Dedifferentiated amniotic fluid mesenchymal stem cell (primary cell): ENCODE measurements at regions not wholly inside any gene's neighbourhood (a gene's known extent, or its start where the extent isn't known, plus 50 kb on each side); places are given as distances from the start of the nearest gene placed in this dataset.
A peak's percentile ranks its signal among the peaks of the same experiment; 100 is the strongest.

Experiments used
- DNase-seq: peaks from one replicate; pipeline ENCODE4 v3.0.0-alpha.2; 2016; ENCODE audit errors: extremely low spot score

DNA sequence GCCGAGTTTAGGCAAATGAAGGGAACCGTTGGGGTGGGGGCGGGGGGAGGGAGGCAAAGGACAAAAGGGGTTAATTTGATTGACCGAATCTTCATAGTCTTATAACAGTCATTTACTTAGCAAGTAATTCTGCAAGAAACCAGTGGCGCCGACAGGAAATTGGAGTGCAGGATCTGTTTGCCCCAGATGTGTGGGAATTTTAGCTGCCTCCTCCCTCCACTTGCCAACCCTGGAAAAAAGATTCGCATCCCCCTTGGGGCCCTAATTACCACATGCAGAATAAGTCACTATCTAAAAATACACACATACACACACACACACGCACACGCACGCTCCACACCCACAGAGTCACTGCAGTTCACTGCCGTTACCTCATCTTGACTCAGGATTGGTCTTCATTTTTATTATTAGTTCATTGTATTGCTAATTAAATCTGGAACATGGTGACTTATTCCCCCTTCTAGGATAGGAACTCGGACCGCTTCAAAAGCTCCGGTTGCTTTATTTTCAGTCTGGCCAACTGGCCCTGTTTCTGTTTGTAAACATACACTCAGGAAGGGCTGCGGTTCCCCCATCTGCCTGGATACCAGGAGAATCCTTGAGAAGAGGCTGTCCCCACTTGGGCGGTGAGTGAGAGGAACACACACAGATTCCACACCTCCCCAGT lies 241.6 kb upstream of the SALL1 start:
- DNase-seq: peak; percentile 77

DNA sequence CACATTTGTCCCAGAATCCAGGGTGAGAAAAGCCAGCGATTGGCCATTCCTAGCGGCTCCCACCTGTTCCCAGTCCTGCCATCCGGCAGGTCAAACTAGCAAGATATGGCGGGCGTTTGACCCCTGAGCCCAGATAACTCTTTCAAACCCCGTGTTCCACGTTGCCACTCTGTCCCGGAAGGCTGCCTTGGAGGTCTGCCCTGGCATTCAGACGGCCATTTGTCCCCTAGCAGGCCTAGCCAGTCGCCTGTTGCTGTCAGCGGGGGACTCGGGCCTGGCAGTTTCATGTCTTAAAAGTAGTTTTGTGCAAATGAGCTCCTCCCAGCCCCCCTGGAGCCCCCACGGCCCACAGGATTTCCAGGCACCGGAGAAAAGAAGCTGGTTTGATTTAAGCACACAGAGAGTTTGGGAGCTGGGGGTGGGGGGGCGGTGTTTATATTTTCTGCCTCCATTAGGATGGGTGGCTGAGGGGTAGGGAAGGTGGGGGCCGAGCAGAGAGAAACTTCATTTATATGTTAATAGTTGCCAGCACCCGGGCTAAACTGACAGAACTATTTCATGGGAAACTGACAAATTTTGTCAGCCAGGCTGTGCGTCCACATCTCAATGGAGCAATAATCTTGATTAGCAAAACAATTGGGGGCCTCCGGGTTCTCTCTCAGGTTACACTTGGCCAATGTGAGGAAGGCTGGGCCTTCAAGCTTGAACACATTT lies 240.9 kb upstream of the SALL1 start:
- no peak for DNase-seq

- DNase-seq: no peak
These were observed 239.8 kb upstream of the SALL1 start for GRCh38 chr16:51390877-51391276.

DNA sequence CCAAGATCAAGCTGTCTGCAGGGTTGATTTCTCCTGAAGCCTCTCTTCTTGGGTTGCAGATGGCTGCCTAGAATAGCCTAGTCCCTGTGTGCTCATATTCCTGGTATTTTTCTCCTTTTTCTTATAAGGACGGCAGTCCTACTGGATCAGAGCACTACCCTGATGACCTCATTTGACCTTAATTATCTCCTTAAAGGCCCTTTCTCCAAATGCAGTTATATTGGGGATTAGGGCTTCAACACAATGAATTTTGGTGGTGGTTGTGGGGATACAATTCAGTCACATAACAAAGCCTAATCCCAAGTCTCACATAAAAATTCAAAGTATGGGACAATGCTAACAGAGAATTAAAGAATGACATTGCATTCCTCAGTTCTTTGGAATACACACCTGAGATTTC lies 238.8 kb upstream of the SALL1 start:
- no peak for DNase-seq

DNA sequence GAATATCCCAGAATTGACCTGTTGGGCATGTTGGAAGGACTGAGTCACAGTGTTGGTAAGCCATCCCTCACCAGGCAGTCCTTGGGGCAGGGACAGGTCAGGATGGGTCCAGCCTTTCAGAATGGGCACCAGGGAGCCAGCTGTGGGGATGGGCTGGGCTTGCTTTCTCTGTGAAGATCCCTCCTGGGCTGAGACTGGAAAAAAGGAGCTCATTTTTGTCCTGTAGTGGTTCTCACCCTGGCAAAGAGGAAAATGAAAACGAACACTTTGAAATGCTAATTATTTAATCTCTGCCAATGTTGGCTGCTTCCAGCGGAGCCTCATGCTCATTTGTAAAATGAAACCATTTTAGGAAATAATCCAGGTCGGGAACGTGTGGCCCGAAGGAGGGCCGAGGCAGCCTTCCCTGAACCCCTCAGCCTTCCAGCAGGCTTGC lies 237.5 kb upstream of the SALL1 start:
- DNase-seq: no peak

DNA sequence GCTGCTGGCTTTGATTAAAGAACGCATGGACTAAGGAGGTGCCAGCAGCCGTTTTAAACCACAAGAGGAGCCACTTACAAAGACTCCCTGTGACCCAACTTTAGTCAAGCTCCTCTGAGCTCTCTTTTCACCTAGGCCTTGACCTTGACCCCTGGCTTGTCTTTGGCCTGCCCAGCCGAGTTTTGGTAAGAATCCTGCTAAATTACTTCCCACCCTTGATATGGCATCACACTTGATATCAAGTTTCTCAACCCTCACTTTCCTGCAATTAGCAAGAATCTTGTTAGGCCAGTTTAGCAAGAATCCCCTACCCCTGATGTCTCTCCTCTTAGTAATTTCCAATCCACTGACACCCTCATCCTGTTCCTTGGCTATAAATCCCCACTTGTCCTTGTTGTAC lies 232.8 kb upstream of the SALL1 start:
- DNase-seq: no peak

GRCh38 chr16:51382940-51383339 lies 231.9 kb upstream of the SALL1 start:
- DNase-seq: no peak

- DNase-seq: no peak
These were observed 231.1 kb upstream of the SALL1 start for GRCh38 chr16:51382211-51382610.

- DNase-seq: no peak
These were observed 225.0 kb upstream of the SALL1 start for GRCh38 chr16:51376080-51376479.

GRCh38 chr16:51374790-51375189 lies 223.7 kb upstream of the SALL1 start:
- no peak for DNase-seq

- DNase-seq: peak; percentile 82
These were observed 223.3 kb upstream of the SALL1 start for GRCh38 chr16:51374346-51374745.

GRCh38 chr16:51365715-51366114 lies 214.6 kb upstream of the SALL1 start:
- no peak for DNase-seq

DNA sequence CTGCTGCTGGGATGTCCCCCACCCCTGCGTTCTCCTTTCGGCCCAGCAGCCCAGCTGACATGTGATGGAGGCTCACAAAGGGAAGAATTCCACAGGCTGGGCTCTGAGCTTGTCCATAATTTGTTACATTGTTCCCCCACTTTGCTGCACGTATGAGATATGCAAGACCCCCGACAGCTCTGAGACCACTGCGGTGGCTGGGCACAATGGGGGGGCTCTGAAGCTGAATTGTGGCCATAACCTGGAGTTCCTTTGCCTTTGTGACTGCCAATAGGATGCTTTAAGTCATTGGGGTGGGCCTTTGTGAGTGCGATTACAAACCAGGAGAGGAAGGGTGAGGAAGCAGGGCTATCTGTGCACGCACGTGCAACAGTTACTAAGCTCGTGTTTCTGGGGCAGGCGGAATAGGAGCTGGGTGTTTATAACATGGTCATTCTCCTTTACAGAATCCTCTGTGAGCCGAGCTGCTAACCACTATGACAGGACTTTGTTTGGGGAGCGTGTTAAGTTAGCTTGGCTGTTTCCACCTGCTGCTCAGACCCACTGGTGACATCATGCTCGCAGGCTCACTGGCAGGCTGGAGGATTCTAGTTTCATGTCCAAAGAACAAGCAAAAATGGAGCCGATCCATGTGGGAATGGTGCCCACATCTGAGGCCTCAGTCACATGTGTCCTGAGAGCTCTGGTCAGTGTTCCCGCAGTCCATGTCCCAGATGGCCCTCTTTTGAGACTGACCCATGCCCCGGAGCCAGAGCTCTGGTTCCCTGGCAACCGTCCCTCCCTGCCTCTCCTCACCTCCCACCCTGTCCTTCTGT lies 208.3 kb upstream of the SALL1 start:
- no peak for DNase-seq

DNA sequence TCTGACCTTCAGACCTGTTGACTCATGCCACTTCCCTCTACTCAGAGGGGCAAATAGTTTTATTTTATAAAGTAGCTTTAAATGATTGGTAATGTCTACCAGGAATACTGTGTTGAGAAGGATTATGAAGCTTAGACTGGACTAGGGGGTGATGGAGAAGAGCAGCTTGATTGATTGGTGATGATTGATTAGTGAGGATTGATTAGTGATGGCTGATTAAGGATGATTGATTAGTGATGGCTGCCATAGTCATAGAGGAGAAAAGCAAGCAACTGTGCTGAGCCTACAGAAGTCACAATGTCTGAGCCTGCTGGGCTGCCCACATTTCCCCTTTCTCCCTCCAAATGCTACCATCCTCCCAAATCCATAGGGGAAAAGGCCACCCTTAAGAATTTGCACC lies 206.8 kb upstream of the SALL1 start:
- DNase-seq: no peak

DNA sequence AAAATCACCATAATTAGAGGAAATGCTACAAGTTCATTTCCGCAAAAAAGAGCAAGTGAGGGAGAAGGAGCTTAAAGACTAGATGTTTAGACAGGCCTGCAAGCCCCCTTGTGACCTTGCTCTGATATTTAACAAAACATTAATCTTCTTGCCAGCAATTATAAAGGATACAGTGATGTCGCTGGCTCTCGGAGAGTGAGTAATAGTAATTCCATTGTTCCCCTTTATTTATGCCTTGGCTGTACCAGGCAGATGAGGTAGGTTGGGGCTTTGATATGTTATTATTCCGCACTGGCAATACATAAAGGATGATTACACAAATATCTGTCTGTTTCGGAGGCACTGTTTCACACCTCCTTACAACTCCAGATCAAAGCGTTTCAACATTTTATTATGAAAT lies 204.8 kb upstream of the SALL1 start:
- DNase-seq: no peak

GRCh38 chr16:51355195-51355594 lies 204.1 kb upstream of the SALL1 start:
- DNase-seq: no peak

DNA sequence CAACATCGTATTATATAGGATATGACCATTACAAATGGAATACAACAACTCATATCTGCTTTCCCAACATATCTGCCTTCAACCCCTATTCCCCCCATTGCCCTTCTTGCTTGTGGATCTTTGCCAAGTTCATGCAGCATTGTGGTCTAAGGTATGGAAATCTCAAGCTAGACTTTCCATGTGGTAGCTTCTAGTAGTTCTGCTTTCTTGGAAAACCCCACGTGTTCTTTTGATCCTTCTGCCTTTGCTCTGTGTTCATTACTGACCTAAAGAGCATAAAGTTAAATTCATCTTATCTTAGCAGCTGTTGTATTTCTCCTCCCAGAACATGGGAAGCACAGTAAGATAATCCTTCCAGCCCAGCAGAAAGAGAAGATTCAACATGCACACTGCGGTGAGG lies 202.0 kb upstream of the SALL1 start:
- no peak for DNase-seq

GRCh38 chr16:51349626-51350025 lies 198.6 kb upstream of the SALL1 start:
- no peak for DNase-seq

- DNase-seq: no peak
These were observed 192.3 kb upstream of the SALL1 start for GRCh38 chr16:51343411-51343810.

GRCh38 chr16:51341204-51341603 lies 190.1 kb upstream of the SALL1 start:
- no peak for DNase-seq

DNA sequence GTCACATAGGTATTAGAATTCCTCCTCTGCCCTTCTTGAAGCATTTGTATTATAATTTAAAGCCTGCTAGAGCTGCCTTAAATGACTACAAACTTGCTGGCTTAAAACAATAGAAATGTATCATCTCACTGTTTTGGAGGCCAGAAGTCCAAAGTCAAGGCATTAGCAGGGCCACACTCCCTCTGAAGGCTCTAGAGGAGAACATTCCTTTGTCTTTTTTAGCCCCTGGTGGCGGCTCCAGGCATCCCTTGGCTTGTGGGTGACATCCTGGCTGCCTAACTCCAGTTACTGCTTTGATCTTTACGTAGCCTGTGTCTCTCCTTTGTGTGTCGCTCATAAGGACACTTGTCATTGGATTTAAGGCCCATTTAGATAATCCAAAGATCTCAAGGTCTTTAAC lies 186.6 kb upstream of the SALL1 start:
- no peak for DNase-seq

- DNase-seq: no peak
These were observed 177.7 kb upstream of the SALL1 start for GRCh38 chr16:51328733-51329132.

- DNase-seq: peak; percentile 40
These were observed 175.9 kb upstream of the SALL1 start for GRCh38 chr16:51327001-51327400.
